Kidney (tissue), 13 donors: ENCODE measurements at regions not wholly inside any gene's neighbourhood (a gene's known extent, or its start where the extent isn't known, plus 50 kb on each side); places are given as distances from the start of the nearest gene placed in this dataset.

Source experiments
- DNase-seq, 5 donors: peaks; one replicate each; pipeline ENCODE4 v3.0.0-alpha.2; 2013 to 2020
- FAIRE-seq: peaks from 2 replicates; lab custom pipeline; 2012; peaks lifted over from hg19 to GRCh38; lab: Jason Lieb, UNC
- H3K27ac ChIP-seq, 2 donors: one replicate each; pipeline ENCODE4 v1.7.0; 2013; ENCODE audit warnings: low read depth in 2 of 2, low read length in 2 of 2, inconsistent platforms in 1 of 2
- H3K27me3 ChIP-seq: one replicate; pipeline ENCODE4 v1.7.1; 2013; ENCODE audit warnings: low read length, inconsistent platforms; ENCODE audit not compliant: control insufficient read depth, insufficient read depth
- H3K36me3 ChIP-seq, 3 donors: one replicate each; pipeline versions ENCODE4 v1.7.0 to v1.7.1; 2013; ENCODE audit warnings: low read length in 3 of 3, control low read depth in 1 of 3, inconsistent platforms in 1 of 3; ENCODE audit not compliant: insufficient read depth in 3 of 3, control insufficient read depth in 2 of 3
- H3K4me1 ChIP-seq, 3 donors: one replicate each; pipeline versions ENCODE4 v1.7.0 to v1.7.1; 2013; ENCODE audit warnings: low read length in 3 of 3, inconsistent platforms in 1 of 3, low read depth in 1 of 3; ENCODE audit not compliant: control insufficient read depth in 2 of 3, insufficient read depth in 2 of 3
- H3K4me3 ChIP-seq, 3 donors: one replicate each; pipeline versions ENCODE4 v1.7.0 to v1.8.1; 2013; ENCODE audit warnings: low read length in 3 of 3, control low read depth in 1 of 3, inconsistent platforms in 1 of 3
- H3K9ac ChIP-seq, 3 donors: one replicate each; pipeline versions ENCODE4 v1.7.0 to v1.7.1; 2013; ENCODE audit warnings: low read length in 3 of 3, control low read depth in 1 of 3, inconsistent platforms in 1 of 3
- H3K9me3 ChIP-seq, 3 donors: one replicate each; pipeline versions ENCODE4 v1.7.0 to v1.7.1; 2013; ENCODE audit warnings: low read length in 3 of 3, control low read depth in 1 of 3, inconsistent platforms in 1 of 3; ENCODE audit not compliant: control insufficient read depth in 2 of 3, insufficient read depth in 1 of 3
- intact Hi-C: fragments of 100-400 bp; cut with DNase I; formaldehyde crosslinking; loops from one replicate; pipeline ENCODE4 v1.11.1; 2022
- TF ChIP-seq, protein P1 (sequence below): IDR thresholded peaks from 3 replicates; pipeline ENCODE4 v1.5.1; 2012; ENCODE audit warnings: mild to moderate bottlenecking, moderate library complexity, borderline replicate concordance; ENCODE audit not compliant: insufficient read depth; ENCODE audit errors: extremely low read depth
- donor health status: control.
- donor health status: control.
- donor health status: control.
- donor health status: control.
- donor health status: control.
- donor health status: DM: yes; HTN: yes; CAD: no.
- donor health status: Normal renal cell carcinoma (clear cell type).

DNA sequence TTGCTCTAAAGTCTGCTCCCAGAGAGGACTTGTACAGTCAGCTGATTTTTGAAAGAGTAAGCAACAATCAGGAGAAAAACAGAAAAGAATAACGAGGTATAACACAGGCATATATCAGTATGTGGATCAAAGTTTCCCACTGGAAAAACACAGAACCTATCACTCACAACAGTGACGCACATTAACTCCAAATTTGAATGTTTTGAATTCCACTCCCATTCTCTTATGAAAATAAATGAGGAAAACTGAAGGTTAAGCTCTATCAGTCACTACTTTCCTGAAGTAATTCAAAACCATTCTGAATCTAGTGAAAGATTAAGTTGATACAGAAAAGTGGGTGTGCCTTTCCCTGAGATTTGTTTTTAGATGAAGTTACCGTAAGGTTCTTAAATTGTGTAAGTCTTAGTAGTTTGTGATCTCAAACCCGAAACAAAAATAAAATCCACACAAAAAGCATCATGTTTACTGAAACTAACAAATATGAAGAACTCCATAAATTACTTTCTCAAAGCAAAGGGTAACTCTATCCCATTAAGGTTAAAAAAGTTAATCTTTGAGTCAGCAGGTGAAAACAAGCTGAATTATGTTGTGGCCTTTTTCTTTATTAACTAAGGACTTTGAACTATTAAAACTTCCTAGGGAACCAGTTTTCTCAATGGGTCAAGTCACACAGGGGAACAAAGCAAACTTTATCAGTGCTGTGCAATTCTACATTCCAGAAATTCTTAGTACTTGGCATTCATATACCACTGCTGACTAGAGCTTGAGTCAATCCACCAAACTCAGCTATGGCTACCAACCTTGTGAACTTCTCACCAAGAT is 115.7 kb downstream of the OGFRL1 start:
- Histone ChIP-seq H3K4me3 (peak overlapping the region in 2 of 3 donors; percentile 69 to 70), H3K4me1 (peaks cover 13 to 45% (median 19%) of the 10 kb centered on the region in 3 donors), H3K36me3 (peaks cover 0 to 13% (median 0%) of the 10 kb centered on the region in 3 donors), H3K27ac (peak overlapping the region; percentile 86 to 91), H3K27me3 (no peaks in the 10 kb centered on the region), H3K9ac (peak overlapping the region in 2 of 3 donors; percentile 42 to 80), H3K9me3 (no peaks in the 10 kb centered on the region)
- FAIRE-seq = peak; percentile 96
- intact Hi-C loops = no loop called here
- DNase-seq = peak in 2 of 5 donors; percentile 81 to 85
- TF ChIP-seq, protein P1, sequence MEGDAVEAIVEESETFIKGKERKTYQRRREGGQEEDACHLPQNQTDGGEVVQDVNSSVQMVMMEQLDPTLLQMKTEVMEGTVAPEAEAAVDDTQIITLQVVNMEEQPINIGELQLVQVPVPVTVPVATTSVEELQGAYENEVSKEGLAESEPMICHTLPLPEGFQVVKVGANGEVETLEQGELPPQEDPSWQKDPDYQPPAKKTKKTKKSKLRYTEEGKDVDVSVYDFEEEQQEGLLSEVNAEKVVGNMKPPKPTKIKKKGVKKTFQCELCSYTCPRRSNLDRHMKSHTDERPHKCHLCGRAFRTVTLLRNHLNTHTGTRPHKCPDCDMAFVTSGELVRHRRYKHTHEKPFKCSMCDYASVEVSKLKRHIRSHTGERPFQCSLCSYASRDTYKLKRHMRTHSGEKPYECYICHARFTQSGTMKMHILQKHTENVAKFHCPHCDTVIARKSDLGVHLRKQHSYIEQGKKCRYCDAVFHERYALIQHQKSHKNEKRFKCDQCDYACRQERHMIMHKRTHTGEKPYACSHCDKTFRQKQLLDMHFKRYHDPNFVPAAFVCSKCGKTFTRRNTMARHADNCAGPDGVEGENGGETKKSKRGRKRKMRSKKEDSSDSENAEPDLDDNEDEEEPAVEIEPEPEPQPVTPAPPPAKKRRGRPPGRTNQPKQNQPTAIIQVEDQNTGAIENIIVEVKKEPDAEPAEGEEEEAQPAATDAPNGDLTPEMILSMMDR = no peak

DNA sequence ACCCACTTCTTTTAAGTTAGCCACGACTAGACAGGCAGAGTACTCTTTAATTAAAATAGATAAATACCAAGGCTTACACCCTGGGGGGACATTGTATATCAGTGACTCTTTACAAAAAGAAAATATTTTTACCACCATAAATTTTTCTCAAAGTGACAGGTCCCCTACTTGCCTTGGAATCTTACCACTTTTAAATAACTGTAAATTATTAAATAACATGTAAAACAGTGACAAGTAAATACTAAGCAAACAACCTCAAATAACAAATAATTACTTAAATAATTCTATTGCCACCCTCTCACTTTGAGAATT is 116.3 kb downstream of the OGFRL1 start:
- Histone ChIP-seq H3K27me3 (no peaks in the 10 kb centered on the region), H3K4me3 (peak overlapping the region in 2 of 3 donors; percentile 69 to 70), H3K9ac (peak overlapping the region in 1 of 3 donors; percentile 36), H3K36me3 (peaks cover 0 to 19% (median 0%) of the 10 kb centered on the region in 3 donors), H3K9me3 (no peaks in the 10 kb centered on the region), H3K27ac (peak overlapping the region; percentile 86 to 91), H3K4me1 (peaks cover 14 to 45% (median 24%) of the 10 kb centered on the region in 3 donors)
- DNase-seq = no peak
- TF ChIP-seq, protein P1 = no peak
- intact Hi-C loops = no loop called here
- FAIRE-seq = no peak

DNA sequence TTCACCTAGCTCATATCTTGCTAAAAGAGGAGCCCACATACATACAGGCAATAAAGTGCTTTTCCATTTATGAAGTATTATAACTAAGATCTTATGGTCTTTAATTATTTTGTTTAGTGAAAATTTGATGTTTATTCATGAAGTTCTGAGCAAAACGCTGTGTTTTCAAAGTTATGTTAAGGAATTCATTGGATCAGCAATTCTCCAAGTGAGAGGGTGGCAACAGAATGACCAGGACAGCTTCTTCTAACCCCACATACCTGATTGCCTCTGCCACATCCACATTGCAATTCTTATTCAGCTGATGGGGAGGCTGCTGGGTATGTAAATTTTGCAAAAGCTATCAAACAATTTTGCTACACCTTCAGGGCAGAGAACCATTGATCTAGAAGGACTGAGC is 116.8 kb downstream of the OGFRL1 start:
- peak overlapping the region in 1 of 3 donors; percentile 36 for H3K9ac ChIP-seq

More for the DNA sequence above, 116.8 kb downstream of the OGFRL1 start:
- FAIRE-seq (no peak), DNase-seq (no peak)
- Histone ChIP-seq H3K4me3 (peak overlapping the region in 1 of 3 donors; percentile 4), H3K9me3 (no peaks in the 10 kb centered on the region), H3K27ac (peak overlapping the region; percentile 86 to 91), H3K27me3 (no peaks in the 10 kb centered on the region), H3K4me1 (peaks cover 14 to 45% (median 24%) of the 10 kb centered on the region in 3 donors), H3K36me3 (peaks cover 0 to 24% (median 0%) of the 10 kb centered on the region in 3 donors)
- TF ChIP-seq, protein P1 = no peak
- intact Hi-C loops = no loop called here
